ENCODE measurements at regions not wholly inside any gene's neighbourhood (a gene's known extent, or its start where the extent isn't known, plus 50 kb on each side); places are given as distances from the start of the nearest gene placed in this dataset.
"Not testable (repeated sequence)": the region's sequence is repeated elsewhere in the genome, so short reads cannot be mapped to it uniquely, and the experiment has no call there.

DNA sequence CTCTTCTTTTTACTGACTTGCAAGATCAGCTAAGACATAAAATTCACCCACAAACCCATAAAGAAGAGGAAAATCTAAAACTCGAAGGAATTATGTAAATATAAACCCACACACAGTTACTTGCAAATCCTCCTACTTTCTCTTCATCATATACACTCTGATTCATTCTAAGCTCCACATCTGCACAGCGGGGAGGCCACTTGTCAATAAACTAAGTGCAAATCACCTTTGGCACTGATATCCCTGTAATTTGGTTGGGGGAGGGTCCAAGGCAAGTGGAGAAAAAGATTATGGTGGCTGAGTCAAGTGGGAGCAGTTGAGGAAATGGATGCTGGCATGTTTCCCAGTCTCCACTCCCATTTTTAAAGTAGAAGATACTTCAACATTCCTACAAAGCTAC lies 596.5 kb downstream of the MATN1 start:
- no peak for DNase-seq

DNA sequence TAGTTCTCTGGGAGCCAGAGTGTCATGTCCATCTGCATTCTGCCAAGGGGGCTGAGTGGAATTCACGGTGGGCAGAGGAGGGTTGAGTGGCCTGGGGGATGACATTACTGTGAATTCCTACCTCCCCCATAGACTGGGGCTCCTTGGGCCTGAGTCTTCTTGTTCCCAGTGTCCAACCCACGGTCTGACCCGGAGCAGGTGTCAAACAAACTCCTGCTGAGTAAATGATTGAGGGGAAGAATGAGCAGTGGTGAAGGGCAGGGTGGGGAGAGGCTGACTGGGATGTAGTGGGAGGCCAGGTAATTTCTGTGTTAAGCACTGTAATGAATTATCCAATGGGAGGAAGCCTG lies 597.6 kb downstream of the MATN1 start:
- DNase-seq, result no peak

DNA sequence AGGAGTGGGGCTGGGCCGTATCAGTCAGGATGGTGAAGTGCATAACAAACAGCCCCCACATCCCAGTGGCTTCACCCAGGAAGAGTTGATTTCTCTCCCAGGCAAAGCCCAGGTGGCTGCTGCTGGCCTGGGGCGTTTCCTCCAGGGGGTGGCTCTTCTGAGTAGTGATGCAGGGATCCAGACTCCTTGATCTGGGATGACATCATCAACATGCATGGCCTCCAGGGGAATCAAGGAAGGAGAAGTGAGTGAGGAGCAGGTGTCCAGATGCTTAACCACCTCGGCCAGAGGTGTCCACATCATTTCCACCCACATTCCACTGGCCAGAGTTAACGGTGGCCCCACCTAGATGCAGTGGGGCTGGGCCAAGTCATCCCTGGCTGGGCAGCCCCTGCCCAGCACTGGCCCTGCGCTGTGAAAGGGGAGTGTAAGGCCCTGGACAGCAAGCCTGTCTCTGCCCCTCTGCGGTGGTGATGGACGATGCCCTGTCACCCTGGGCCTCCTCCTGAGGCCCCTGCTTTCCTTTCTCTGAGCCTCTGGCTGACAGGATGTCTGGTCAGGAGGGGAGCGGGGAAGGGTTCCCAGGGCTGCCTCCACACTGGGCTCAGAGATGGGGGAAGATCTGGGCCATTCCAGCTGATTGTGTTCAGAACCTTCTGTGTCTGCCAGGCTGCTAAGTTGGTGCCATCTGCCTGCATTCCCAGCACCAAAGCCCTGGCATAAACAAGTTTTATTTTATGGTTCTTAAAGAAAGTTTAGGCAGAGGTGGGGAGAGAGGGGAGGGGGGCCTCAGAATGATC lies 598.2 kb downstream of the MATN1 start:
- no peak for DNase-seq

DNA sequence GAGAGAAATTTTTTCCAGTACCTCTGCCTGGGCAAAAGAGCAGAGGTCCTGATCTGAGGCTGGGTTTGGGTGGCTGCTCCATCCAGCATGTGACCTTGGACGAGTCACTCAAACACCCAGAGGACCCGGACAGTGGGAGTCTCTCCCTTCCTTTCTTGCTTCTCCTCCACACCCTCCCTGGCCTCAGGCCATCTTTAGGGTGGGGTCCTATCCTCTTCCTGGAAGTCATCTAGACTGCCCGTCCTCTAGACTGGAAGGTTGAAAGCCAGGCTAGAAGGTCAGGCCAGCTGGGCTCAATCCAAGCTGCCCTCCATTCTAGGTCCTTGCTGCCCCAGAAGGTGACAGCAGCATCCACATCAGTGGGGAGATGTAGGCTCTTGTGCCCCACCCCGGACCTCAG lies 599.5 kb downstream of the MATN1 start:
- DNase-seq, result no peak

DNA sequence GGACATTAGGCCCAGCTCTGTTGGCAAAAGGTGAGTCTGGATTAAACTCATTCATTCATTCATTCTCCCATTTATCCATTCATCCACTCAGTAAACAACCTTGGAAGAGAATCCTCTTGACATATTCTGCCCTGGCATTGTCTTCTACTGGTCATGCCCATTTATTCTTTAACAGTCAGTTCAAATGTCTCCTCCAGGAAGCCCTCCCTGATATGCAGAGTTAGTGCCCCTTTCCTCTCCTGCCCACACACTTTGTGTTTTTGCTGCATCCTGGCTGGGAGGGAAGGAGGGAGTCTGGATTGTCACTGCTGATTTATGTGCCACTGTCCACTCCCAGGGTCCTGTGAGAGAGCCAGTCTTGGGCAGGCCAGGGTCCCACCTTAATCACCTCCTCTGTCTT lies 600.3 kb downstream of the MATN1 start:
- DNase-seq, result no peak

DNA sequence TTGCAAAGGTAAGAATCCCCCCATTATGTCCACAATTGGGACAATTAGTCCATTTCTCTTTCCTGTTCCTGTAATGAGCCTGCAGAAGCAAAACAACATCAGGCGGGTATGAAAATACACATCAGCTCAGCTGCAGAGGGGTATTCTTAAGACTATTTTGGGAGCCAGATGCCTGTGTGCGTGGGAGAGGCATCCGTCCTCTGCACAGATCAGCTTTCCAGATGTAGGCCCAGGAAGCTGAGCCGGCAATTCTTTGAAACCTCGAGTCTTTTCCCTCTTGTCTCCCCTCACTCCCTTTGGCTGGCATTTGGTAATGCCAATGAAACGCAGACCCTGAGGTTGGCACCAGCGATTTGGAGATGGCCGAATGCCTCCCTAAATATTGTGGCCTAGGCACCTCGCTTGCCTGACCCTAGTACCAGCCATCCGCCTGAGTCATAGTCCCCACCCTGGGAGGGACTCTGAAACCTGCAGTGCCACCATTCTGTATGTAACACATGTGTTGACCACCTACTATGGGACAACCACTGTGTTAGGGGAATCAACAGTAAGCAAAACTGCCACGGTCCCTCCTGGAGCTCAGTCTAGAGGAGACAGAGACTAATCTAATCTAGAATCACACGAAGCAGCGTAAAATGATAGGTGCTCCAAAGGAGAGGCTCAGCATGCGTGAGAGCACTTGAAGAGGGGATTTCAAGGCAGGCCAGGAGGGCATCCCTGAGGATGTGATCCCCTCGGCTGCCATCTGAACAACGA lies 603.0 kb downstream of the MATN1 start:
- DNase-seq, result no peak

DNA sequence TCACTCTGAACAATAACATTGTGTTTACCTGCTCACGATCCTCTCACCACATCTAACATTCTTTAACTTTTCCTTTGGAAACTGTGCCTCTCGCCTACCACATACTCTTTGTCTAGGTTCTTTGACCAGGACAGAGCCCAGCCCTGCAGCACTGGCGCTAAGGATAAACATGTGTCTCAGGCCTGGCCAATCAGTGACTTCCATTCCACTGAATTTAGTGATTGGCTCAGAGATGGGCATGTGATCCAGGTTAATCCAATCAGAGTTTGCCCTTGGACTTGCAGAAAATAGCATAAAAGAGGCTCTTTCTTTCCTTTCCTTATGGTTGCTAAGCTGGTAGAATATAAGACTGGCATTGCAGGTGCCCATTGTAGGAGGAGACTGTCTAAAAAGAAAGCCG lies 605.7 kb downstream of the MATN1 start:
- DNase-seq, result no peak

DNA sequence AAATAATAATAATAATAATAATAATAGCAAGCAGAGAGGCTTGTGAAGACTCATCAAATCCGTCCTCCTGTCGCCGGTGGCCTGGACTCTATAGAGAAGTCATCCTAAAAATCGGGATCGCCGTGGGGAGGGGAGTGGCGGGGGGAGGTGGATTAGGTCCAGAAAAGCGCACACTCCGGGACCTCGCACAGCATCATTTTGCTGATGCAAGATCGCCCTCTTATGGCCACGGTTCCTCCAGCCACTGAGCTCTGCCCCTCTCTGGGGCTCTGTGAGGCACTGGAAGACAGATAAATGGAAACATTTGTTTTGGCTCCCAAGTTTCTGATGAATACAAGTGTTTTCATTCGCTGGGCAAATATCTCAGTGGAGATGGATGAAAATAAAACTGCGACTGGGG lies 612.0 kb downstream of the MATN1 start:
- peak; percentile 29 to 41 for DNase-seq

DNA sequence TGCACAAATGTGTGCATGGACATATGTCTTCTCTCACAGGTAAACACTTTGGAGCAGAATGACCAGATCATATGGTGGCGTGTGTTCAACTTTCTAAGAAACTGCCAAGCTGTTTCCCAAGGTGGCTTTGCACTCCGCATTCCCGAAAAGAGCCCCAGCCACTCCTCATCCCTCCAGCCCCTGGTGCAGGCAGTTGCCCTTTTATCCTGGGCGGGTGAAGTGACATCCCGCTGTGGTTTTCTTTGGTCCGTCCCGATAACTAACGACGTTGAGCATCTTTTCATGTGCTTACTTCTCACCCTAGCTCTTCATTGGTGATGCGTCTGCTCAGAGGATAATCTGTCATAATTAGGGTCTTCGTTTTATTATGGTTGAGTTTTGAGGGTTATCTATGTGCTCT lies 612.5 kb downstream of the MATN1 start:
- DNase-seq, result no peak

DNA sequence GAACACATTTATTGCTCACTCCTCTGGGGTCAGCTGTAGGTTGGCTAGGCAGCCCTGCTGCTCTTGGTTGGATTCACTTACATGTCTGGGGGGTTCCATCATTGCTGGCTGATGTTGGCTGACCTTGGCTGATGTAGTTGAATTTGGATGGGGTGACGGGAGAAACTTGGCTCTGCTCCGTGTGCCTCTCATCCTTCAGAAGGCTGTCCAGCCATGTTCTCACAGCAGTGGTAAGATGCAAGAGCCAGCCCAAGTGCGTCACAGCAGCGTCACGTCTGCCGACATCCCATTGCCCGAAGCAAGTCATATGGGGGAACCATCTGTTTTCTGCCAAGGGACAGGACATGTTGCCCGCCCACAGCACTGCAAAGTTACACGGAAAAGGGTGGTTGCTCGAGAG lies 613.5 kb downstream of the MATN1 start:
- peak; percentile 77 to 78 for DNase-seq

DNA sequence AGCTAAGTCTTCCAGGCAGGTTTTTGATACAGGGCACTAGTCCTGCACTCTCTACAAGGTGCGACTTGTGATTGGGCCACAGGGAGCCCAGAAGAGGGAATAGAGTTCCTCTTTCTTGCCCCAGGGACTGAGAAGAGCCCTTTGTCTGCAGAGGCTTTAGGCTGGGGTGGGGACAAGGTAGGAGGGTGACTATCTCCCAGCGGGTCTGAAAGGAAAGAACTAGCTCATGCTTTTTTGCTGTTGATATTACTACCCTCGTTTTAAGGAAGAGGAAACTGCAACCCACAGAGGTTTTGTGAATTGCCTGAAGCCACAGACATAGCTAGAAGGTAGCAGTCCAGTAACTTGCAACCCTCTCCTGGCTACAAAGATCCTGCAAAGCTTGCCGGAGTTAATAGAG lies 615.2 kb downstream of the MATN1 start:
- DNase-seq, result no peak

DNA sequence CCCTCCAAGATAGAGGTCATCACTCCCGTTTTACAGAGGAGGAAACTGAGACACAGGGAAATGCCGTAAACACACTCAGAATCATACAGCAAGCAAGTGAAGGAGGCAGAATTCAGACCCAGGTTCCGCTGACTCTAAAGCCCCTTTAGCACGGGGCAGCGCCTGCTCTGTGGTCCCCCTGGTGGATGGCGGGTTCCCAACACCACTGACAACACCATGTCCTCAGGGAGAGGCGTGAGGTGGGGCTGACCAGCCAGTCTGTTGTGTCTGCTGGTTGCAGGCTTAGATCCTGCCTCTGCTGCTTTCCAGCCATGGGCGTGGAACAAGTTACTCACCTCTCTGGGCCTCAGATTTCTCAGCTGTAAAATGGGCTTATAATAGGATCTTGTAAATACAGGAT lies 617.3 kb downstream of the MATN1 start:
- DNase-seq, result no peak

DNA sequence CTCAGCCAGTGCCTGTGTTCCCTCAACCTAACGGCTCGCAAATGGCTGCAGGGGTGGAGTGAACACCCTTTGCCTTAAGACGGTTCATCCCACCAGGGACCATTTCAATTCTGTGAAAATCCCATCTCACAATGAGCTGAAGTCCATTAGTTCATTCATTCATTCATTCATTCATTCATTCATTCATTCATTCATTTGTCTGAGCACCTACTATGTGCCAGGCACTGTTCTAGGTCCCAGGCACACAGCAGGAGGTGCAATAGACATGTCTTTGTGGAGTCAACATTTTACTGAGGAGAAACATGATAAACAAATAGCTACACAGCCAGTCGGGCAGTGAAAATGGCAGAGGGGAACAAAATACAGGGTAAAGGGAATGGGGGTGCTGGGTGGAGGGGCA lies 618.8 kb downstream of the MATN1 start:
- no peak for DNase-seq

DNA sequence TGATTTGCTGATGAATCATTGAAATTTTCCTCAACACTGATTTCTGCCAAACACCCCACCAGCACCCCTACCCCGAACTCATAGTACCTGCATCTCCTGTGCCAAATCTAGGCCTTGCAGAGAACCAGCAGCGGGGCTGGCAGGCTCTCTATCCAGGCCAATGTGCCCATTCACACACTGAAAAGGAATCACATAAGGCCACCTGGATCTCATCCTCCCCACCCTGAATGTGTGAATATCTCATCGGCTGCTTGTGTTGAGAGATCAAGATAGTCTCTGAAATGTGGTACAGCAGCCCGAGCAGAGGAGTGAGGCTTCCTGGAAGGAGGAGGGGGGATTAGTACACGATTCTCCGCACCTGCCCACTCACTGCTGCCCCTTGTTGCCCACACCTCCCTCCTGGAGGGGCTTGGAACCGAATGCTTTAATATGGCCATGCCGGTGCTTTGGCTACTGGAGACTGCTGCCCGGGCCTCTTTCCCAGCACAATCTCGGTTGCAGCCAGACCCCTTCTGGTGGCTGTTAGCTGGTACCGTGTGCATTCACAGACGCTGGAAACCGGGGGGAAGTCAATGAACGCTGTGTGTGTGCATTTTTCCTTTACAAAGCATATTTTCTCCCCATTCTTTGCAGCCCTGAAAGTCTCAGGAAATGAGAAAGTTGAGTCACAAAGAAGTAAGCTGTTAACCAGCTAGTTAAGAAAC lies 619.5 kb downstream of the MATN1 start:
- no peak for DNase-seq

DNA sequence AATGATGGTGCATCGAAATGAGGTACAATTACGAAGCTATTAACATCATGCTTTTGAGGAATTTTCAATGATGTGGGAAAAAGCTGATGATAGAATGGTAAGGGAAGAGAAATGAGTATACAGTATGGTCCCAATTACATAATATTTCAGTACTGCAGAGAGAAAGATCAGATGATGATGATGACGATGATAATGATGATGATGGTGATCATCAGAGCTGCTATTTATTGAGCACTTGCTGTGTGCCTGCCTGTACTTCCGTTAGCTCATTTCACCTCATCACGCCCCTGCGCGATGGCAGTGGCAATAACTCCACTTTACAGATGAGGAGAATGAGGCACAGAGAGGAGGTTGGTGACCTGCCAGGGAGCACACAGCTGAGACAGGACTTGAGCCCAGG lies 620.8 kb downstream of the MATN1 start:
- DNase-seq, result no peak

DNA sequence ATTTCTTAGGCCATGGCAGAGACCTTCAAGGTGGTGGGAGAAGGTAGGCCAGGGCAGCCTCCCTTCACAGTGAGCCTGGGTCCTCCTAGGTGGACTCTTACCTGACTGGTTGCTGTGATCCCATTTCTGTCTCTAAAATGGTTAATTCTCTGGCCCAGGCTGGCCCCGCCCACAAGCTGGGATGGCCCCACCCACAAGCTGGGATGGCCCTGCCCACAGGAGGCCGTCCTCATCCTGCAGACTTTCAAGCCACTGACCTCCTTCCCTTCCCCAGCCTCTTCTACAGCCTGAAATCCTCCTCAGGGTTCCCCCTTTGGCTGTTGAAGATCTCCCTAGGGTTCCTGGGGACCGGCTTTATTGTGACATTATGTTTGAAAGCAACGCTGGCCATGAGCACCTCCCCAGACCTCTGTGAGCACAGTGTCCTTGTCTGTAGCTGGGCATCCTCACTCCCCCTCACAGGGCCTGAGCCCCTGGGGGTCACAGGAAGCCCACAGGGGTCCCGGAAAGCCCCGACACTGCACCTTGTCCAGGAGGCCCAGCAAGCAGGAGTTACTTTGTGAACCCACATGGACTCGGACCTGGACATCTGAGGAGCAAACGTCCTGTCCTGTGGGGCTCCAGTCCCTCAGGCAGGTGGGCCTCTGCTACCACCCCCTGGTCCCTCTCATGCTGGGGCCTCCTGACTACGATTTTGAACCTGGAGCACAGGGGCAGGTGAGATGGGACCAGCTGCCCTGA lies 621.7 kb downstream of the MATN1 start:
- no peak for DNase-seq

DNA sequence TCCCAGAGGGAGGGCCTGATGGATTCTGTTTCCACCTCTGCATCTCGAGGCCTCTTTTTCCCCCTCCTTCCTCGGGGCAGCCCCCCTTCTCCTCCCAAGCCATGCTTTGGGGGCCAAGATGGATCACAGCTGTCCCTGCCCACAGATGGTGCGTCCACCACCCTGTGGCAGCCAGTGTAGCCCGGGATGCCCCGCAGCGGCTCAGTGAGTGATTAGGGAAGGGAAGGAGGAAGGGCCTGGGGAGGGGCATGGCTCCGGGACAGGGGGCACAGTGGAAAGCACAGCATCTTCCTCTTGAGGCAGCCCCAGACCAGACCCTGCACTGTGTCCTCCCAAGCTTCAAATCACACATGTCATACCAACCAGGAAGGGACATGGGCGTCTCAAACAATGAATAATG lies 622.4 kb downstream of the MATN1 start:
- no peak for DNase-seq

DNA sequence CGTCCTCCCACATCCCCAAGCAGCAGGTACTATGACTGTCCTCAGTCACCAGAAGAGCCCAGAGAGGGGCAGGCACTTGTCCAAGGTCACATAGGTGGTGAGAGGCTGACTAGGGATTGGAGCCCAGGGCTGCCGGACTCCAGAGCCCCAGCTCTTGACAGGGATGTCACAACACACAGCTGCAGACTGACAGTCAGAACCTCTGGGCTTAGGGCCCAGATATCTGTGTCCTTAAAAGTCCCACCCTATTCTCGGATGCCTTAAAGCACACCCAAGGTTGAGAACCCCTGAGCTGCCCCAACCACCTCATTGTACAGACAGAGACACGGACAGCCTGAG lies 622.9 kb downstream of the MATN1 start:
- no peak for DNase-seq

DNA sequence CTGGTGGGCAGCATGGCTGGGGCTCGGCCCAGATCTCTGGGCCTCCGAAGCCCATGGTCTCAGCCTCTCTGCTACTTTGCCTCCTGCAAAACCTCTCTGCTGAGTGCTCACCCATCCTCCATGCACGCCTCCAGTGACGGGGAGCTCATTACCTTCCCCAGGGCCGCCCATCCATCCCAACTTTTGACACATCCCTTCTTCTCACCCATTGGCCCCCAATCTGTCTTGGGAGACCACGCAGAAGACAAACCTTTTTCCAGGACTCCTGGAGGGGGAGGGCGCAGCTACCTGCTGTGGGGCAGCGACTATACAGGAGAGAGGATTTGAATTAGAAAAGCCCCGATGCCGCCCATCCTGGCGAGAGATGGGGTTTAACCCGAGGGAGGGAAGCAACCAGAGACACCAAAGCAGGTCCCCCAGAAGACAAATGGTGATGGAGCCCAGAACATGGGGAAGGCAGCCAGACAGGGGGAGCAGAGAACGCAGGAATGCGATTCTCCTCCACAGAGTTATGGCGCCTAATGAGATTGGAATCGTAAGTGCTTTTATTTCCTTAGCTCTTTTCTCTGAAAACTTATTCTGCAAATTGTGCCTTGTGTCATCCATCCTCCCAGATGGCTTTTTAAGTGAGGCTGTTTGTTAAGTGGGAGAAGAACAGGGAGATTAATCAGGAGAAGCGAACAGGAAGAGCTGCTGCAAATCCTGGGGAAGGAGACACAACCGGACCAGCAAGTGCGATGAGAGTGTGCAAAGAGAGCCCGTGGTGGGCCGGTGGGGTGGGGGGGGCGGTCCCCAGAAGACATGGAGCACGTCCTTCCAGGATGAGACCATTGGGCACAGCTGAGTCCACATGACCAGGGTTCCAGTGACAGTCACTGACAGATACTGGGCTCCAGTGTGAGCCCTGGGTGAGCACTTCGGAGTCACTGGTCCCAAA lies 623.5 kb downstream of the MATN1 start:
- DNase-seq, result no peak

DNA sequence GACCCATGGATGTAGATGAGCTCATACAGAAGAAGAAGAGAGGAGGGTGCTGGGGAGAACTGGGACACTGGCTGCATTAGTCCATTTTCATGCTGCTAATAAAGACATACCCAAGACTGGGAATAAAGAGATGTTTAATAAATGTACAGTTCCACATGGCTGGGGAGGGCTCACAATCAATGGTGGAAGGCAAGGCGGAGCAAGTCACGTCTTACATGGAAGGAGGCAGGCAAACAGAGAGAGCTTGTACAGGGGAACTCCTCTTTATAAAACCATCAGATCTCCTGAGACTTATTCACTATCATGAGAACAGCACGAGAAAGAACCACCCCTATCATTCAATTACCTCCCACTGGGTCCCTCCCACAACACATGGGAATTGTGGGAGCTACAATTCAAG lies 625.5 kb downstream of the MATN1 start:
- not testable (repeated sequence) for DNase-seq

DNA sequence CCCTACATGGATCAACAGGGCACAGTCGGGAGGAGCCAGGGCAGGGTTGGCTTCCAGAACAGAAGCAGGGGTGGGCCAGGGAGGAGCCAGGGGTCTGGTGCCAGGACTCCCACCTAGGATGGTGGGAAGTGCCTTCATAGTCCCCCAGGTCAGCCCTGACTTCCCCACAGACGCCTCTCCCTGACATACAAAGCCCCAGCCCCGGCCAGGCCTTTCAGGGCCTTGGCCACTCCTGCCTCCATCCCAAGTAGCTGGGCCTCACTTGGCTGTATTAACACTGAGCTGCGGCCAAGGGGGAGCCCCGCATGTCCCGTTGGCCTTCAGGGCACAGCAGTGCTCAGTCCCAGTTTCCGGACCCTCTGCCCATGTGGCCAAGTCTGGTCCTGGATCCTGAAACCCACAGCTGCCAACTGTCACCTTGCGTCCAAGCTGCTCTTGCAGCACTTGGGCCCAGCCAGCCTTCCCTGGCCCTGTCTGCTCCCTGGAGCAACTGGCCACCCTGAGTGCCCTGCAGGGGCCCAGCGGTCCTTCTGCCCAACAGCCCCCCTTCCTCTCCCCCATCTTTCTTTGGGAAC lies 627.8 kb downstream of the MATN1 start:
- DNase-seq, result no peak

Data from right lung (tissue), 2 donors.